PFSK-1 (cell line): ENCODE measurements at regions not wholly inside any gene's neighbourhood (a gene's known extent, or its start where the extent isn't known, plus 50 kb on each side); places are given as distances from the start of the nearest gene placed in this dataset.

ENCODE experiments used
- POLR2AphosphoS5 ChIP-seq: IDR thresholded peaks from 2 replicates; pipeline ENCODE4 v1.6.1; 2012; ENCODE audit warnings: low read depth, mild to moderate bottlenecking, control low read depth, low read length, moderate library complexity
- REST ChIP-seq, 2 experiments: IDR thresholded peaks; 2 replicates each; pipeline versions ENCODE4 v1.6.1 to v1.8.0; 2011 to 2012; ENCODE audit warnings: low read depth in 2 of 2, low read length in 2 of 2, control low read depth in 1 of 2, inconsistent platforms in 1 of 2, mild to moderate bottlenecking in 1 of 2, moderate library complexity in 1 of 2; ENCODE audit not compliant: insufficient read depth in 1 of 2

- TF ChIP-seq POLR2AphosphoS5 (no peak), REST (IDR thresholded peaks at IDR 0.05; ENCODE audit: insufficient read depth in 1 of 2, low read depth in 2 of 2, low read length in 2 of 2) (no peak)
Observed at GRCh38 chr21:16154321-16154720, 424.5 kb downstream of the USP25 start.
